HUES48 (cell line): ENCODE measurements at regions not wholly inside any gene's neighbourhood (a gene's known extent, or its start where the extent isn't known, plus 50 kb on each side); places are given as distances from the start of the nearest gene placed in this dataset.

Experiments used
- H3K27ac ChIP-seq: one replicate; pipeline ENCODE4 v1.7.0; 2013; ENCODE audit warnings: low read depth, low read length, inconsistent platforms
- H3K27me3 ChIP-seq: 2 replicates; pipeline ENCODE4 v1.6.1; 2013; ENCODE audit warnings: mild to moderate bottlenecking, low read length; ENCODE audit not compliant: control insufficient read depth, insufficient read depth
- H3K36me3 ChIP-seq: 2 replicates; pipeline ENCODE4 v1.6.1; 2013; ENCODE audit warnings: low read length; ENCODE audit not compliant: control insufficient read depth, insufficient read depth
- H3K4me1 ChIP-seq: 2 replicates; pipeline ENCODE4 v1.6.1; 2013; ENCODE audit warnings: mild to moderate bottlenecking, low read length; ENCODE audit not compliant: control insufficient read depth, insufficient read depth
- H3K4me3 ChIP-seq: 2 replicates; pipeline ENCODE4 v1.5.1; 2013; ENCODE audit warnings: mild to moderate bottlenecking, low read depth, low read length
- H3K9ac ChIP-seq: 2 replicates; pipeline ENCODE4 v1.6.1; 2013; ENCODE audit warnings: mild to moderate bottlenecking, low read depth, low read length, moderate library complexity
- H3K9me3 ChIP-seq: 2 replicates; pipeline ENCODE4 v1.6.1; 2013; ENCODE audit warnings: low read length; ENCODE audit not compliant: control insufficient read depth, insufficient read depth

DNA sequence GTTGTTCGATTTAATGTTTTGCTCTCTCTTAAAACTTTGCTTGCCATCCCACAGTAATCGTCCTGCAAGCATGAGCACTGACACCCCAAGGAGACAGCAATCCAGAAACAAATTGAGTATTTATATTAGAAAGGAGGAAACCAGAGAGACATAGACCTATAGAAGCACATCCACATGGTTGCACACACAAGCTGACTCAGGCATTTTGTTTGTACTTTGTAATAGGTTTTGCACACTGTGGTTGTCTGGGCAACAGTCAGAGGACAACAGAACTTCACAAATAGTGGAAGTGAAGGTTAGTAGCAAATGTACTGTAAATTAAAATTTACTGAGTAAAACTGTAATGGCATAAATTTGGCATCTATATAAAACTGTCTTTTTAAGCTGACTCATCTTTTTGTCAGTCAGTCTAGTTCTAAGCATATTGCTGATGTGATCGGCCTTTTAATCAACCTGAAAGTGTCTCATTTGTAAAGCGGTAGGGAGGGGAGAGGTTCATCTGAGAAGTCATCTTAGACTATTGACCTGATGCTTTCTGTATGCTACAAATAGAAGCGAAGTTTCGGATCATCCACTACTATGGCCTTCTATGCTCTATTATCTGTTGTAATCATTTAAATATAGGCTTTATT, 1624.7 kb downstream of the ARAP2 start:
- Histone ChIP-seq H3K27ac (no peak overlapping the region), H3K4me1 (peaks cover 15% of the 10 kb centered on the region), H3K27me3 (no peaks in the 10 kb centered on the region), H3K4me3 (no peak overlapping the region), H3K9me3 (no peaks in the 10 kb centered on the region), H3K9ac (no peak overlapping the region), H3K36me3 (no peaks in the 10 kb centered on the region)

DNA sequence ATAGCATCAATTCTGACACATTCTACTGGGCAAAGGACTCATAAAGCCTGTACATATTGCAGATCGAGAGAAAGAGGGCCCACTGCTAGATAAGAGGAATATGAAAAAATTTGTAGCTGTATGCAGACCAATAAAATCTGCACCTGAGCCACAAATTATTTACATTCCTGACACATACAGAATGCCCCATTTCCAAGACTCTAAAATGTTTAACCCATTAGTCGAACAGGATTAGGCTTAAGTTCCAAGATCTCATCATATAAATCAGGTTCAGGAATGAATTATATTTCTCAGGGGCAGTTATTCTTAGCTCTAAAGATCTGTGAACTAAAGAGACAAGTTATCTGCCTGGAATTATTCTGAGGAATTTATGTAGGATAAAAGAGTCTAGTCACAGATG, 1615.8 kb downstream of the ARAP2 start:
- no peak overlapping the region for H3K9ac ChIP-seq
- H3K27me3 ChIP-seq: no peaks in the 10 kb centered on the region
- no peak overlapping the region for H3K4me3 ChIP-seq
- no peak overlapping the region for H3K27ac ChIP-seq
- H3K36me3 ChIP-seq: no peaks in the 10 kb centered on the region
- no peaks in the 10 kb centered on the region for H3K9me3 ChIP-seq
- no peaks in the 10 kb centered on the region for H3K4me1 ChIP-seq

DNA sequence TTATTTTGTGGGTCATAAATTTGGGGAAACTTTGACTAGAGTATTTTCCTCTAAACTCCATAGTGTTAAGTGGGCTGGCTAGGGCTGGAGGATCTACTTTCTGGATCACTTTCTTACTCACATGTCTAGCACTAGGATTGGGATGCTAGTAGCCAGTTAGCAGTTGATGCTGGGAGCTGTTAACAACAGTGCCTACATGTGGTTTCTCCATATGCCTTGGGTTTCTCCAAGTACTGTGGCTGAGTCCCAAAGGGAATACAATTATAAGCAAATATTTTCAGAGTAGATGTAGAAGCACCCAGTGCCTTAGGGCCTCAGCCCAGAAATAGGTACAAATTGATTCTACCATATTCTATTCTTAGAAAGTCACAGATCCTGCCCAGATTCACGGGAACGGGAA, 1614.9 kb downstream of the ARAP2 start:
- H3K27me3 ChIP-seq: no peaks in the 10 kb centered on the region
- H3K4me3 ChIP-seq: no peak overlapping the region
- H3K9me3 ChIP-seq: no peaks in the 10 kb centered on the region
- H3K4me1 ChIP-seq: no peaks in the 10 kb centered on the region
- no peak overlapping the region for H3K27ac ChIP-seq
- no peaks in the 10 kb centered on the region for H3K36me3 ChIP-seq
- H3K9ac ChIP-seq: no peak overlapping the region

DNA sequence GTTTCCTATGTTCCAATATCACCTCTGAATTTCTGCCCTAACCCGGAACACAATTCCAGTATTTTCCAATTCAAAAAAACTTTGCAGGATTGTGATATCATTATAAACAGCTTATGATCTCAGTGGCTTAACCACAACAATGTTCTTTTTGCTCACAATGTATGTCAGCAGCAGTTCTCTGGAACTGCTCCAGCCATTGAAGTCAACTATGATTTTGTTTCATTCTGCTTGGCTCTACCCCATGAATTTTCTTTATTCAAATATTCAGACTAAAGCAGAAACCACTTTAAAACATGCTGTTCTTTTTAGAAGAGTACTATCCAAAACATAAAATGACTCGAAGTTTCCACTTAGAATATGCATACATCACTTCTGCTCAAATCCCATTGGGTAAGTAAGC, 1611.1 kb downstream of the ARAP2 start:
- H3K4me1 ChIP-seq: peaks cover 7% of the 10 kb centered on the region; the same call in 1 of the 2 replicates
- H3K27me3 ChIP-seq: no peaks in the 10 kb centered on the region
- H3K4me3 ChIP-seq: no peak overlapping the region
- H3K9me3 ChIP-seq: no peaks in the 10 kb centered on the region
- H3K36me3 ChIP-seq: no peaks in the 10 kb centered on the region
- H3K27ac ChIP-seq: no peak overlapping the region
- H3K9ac ChIP-seq: no peak overlapping the region

DNA sequence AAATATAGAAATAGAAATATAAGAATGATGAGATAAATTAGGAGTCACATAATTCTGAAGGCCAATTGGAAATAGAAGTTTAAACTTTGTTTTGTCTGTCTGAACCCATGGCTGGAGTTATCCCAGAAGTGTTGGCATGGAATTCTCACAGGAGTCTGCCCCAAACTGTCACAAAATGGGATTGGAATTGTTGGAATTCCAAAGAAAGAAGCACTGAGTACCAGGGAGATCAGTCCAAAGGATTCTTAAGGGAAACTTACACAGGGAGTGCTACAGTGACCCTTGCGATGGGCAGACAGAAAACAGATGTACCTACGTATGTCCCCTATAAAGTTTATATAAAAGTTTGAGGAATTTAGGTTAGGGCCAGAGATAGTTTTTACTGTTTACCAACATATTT, 1607.7 kb downstream of the ARAP2 start:
- H3K27me3 ChIP-seq: no peaks in the 10 kb centered on the region
- no peaks in the 10 kb centered on the region for H3K36me3 ChIP-seq
- no peak overlapping the region for H3K9ac ChIP-seq
- H3K4me3 ChIP-seq: no peak overlapping the region
- H3K27ac ChIP-seq: no peak overlapping the region
- no peaks in the 10 kb centered on the region for H3K9me3 ChIP-seq
- H3K4me1 ChIP-seq: peaks cover 7% of the 10 kb centered on the region; the same call in 1 of the 2 replicates

DNA sequence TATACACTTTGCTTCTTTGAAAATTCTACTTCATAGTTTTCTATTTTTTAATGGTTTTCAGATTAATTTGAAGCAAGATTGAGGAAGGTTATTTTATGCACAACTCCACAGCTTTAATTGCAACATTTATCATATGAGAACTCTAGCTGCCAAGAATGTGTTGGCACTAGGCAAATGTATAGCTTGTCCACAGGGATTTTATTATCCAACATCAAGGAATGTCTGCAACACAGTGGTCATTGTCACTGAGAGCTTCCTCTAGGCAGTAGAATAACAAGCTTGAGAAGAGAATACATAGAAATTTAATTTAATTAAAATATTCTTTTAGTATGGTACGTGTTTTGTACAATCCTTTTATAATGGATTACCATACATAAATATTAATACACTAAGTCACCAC, 1600.8 kb downstream of the ARAP2 start:
- Histone ChIP-seq H3K36me3 (no peaks in the 10 kb centered on the region), H3K4me1 (no peaks in the 10 kb centered on the region), H3K9me3 (no peaks in the 10 kb centered on the region), H3K4me3 (no peak overlapping the region), H3K27ac (no peak overlapping the region), H3K9ac (no peak overlapping the region), H3K27me3 (no peaks in the 10 kb centered on the region)

DNA sequence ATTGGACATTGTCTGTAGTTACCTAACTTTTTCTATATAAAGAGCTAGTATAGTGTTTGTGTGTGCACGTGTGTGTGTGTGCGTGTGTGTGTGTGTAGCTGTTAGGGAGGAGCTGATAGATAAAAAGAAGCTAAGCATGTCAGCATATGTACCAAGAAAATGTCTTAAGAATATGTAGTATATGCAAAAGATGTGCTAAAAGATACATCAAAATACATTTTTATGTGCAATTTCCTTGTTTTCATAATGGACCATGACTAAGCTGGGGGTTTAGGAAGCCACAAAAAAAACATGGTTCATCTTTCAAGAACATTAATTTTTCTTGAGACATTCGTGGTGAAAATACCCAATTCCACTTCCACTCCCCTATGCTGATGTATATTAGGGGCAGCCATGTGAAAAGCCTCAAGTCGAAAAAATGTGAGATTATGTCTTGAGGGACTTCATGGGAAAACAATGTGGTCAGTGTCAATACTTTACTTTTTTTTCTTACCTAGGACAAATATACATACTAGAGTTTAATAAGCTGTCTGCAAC, 1599.7 kb downstream of the ARAP2 start:
- no peaks in the 10 kb centered on the region for H3K36me3 ChIP-seq

DNA sequence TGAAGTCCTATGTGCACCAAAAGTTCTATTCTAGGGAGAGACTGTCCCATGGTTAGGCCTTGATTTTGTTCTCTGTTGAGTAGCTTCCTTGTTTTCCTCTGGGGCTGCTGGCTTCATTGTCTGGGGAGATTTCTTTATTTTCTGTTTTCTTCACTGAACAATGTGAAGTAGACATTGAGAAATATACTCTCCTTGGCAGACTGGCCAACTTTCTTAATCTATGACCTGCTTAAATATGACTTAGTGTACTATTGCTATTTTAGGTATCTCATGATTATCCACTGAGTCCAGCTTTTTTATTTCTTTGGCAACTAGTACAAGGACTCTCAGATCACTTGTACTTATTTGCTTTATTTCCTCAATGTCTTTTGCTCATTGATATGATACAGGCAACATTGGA, 1594.6 kb downstream of the ARAP2 start:
- no peaks in the 10 kb centered on the region for H3K36me3 ChIP-seq
- no peaks in the 10 kb centered on the region for H3K27me3 ChIP-seq
- H3K9me3 ChIP-seq: no peaks in the 10 kb centered on the region
- H3K4me1 ChIP-seq: no peaks in the 10 kb centered on the region
- H3K9ac ChIP-seq: no peak overlapping the region
- no peak overlapping the region for H3K27ac ChIP-seq
- H3K4me3 ChIP-seq: no peak overlapping the region

More for the DNA sequence above, 1599.7 kb downstream of the ARAP2 start:
- Histone ChIP-seq H3K27me3 (no peaks in the 10 kb centered on the region), H3K4me1 (no peaks in the 10 kb centered on the region), H3K9me3 (no peaks in the 10 kb centered on the region), H3K9ac (no peak overlapping the region), H3K27ac (no peak overlapping the region), H3K4me3 (no peak overlapping the region)

DNA sequence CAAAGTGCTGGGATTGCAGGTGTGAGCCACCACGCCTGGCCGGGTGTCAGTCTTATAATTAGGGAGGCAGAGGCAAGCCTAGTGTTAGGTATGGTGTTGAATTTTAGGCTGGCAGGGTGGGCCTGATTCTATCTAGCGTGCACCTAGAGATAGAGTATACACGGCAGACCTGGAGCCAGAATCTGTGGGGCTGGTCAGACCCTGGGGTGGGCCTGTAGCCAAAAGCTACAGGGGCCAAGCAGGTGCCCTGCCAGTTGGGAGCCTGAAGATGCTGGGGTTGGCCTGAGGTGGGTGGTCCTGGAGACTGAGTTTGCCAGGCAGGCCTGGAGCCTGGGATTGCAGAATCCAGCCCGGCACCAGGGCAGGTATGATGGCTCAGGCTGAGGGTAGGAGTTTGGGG, 1580.3 kb downstream of the ARAP2 start:
- no peaks in the 10 kb centered on the region for H3K36me3 ChIP-seq
- H3K27ac ChIP-seq: no peak overlapping the region
- no peaks in the 10 kb centered on the region for H3K9me3 ChIP-seq
- no peak overlapping the region for H3K4me3 ChIP-seq
- H3K9ac ChIP-seq: no peak overlapping the region
- no peaks in the 10 kb centered on the region for H3K4me1 ChIP-seq
- H3K27me3 ChIP-seq: no peaks in the 10 kb centered on the region

DNA sequence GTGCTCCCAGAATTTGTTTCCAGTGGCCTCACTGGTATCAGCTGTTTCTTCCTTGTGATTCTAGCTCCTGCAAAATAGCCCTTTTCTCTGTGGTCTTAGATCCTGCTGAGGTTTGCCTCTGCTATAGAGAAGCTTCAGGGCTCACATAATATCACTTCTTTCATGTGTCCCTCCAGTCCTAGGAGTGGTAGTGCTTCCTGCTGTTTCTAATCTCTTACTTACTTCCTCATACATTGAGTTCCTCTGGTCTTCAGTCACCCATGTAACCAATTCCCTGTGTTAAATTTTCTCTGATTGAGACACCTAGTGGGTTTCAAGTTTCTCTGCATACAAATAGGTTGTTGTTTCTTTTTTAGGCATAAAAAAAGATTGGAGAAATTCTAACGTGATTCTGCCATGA, 1567.9 kb downstream of the ARAP2 start:
- H3K36me3 ChIP-seq: no peaks in the 10 kb centered on the region
- no peak overlapping the region for H3K27ac ChIP-seq
- no peak overlapping the region for H3K4me3 ChIP-seq
- H3K9ac ChIP-seq: no peak overlapping the region
- no peaks in the 10 kb centered on the region for H3K27me3 ChIP-seq
- H3K9me3 ChIP-seq: no peaks in the 10 kb centered on the region
- H3K4me1 ChIP-seq: peaks cover 6% of the 10 kb centered on the region; the same call in 1 of the 2 replicates

DNA sequence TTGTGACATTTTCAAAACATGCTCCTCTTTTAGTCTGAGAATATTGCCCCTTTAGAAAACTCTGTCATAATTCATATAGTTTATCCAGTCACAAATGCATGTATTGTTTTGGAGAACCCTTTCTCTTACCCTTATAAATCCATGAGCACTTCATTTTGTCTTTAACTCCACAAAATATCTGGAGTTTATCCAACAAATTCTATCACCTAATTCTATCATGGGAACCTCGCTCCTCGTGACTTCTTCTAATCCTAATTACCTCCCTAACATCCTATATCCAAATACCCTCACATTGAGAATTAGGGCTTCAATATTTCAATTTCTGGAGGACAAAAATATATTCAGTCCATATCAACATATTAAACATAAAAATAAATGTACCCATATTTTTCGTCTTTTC, 1565.9 kb downstream of the ARAP2 start:
- H3K9ac ChIP-seq: no peak overlapping the region
- H3K36me3 ChIP-seq: no peaks in the 10 kb centered on the region
- no peak overlapping the region for H3K27ac ChIP-seq
- no peak overlapping the region for H3K4me3 ChIP-seq
- no peaks in the 10 kb centered on the region for H3K9me3 ChIP-seq
- H3K4me1 ChIP-seq: peaks cover 6% of the 10 kb centered on the region; the same call in 1 of the 2 replicates
- H3K27me3 ChIP-seq: no peaks in the 10 kb centered on the region
